NCI-H1436 treated with DMSO at 0.1 percent for 48 hours (cell line): ENCODE measurements at regions not wholly inside any gene's neighbourhood (a gene's known extent, or its start where the extent isn't known, plus 50 kb on each side); places are given as distances from the start of the nearest gene placed in this dataset.
A peak's percentile ranks its signal among the peaks of the same experiment; 100 is the strongest.

ENCODE experiments used
- DNase-seq: peaks from one replicate; lab custom pipeline; 2025; lab: John Stamatoyannopoulos, UW

DNA sequence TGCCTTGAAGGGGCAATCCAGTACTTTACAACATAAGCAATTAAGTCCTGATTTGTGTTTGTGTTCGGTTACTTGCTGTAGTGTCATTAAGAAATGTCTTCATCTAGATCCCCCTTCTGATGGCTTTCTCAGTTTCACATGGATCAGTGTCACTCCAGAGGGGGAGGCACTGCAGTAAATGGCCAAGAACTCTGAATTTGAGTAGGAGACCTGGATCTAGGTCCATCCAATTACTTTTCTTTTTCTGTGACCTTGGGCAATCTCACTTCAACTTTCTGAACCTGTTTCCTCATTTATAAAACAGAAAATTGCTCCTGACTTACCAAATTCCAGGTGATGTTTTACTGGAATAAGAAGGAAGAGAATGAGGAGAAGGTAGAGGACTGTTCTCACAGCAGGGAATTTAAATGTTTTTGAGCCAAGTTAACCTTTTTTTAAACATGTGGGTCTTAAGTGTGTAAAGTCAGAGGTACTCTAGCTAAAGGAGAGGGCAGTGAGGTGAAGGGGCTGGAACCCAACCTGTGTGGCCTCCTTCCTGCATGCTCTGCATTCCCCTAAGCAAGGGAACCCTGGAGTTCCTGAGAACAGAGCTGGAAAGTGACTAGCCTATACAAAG, 285.5 kb downstream of the HACE1 start:
- no peak for DNase-seq

DNA sequence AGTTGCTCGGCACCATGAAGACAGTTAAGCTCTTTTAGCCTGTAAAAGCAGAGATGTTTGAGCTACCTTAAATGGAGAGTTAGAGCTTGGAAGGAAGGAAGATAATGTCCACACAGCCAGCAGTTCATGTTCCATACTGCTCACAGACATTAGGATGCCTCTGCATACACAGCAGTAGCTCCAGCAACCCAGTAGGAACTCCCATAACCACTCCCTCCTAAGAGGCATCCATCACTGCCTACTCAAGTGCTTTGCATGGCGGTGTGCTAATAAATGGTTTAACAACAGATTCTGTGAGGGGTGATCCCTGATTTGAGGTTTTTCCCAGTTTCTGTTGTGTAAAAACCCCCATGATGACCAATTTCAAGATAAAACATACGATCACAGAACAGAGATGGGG, 286.4 kb downstream of the HACE1 start:
- no peak for DNase-seq

DNA sequence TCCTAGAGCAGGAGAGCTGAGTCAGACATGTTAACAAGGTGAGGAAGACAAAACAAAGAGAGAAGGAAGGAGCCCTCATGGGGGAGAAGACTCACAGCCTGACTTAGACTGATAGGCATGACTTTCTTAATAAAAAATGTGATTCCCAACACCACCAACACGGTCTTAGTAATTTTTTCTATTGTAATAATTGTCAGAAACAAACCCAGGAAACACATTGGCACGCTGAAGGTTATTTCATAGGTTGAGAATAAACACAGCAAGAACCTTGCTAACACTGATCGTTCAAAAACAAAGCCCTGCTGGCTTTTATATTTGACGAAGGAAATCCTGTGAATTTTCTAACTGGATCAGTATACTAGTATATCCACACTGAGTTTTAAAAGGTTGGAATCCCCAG, 286.8 kb downstream of the HACE1 start:
- DNase-seq, result no peak

DNA sequence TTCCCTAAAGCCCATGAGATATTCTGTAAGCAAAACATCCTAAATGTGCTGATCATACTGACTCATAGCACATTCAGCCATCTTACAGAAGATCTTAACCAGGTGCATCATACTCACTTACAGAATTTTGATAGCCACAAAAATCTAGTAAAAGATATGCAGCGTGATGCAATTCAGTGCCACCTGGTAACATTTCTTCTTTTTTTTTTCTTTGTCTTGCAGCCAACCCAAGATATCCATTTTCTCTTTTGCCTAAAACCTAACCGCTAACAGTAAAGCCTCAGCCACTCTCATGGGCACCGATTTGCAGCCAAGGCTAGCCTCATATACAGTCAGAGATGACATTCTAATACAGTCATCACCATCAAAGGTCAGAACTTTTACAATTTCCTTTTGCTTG, 293.3 kb downstream of the HACE1 start:
- no peak for DNase-seq

DNA sequence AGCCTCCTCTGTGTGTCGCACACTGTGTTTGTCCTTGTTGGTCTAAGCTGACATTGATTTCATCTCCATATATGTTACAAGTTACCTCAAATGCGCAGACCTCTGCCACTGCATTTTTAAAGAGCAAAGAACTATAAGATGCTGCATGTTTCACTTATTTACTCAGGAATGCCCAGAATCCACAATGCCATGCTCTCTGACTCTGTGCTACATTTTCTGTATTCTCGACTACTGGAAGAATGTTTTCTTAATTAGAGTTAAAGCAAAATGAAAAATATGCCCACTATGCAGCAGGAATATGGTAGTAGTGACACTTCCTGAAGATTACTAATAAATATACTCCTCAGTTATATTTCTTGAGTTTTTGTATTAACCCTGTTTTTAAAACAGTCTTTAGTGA, 296.4 kb downstream of the HACE1 start:
- no peak for DNase-seq

DNA sequence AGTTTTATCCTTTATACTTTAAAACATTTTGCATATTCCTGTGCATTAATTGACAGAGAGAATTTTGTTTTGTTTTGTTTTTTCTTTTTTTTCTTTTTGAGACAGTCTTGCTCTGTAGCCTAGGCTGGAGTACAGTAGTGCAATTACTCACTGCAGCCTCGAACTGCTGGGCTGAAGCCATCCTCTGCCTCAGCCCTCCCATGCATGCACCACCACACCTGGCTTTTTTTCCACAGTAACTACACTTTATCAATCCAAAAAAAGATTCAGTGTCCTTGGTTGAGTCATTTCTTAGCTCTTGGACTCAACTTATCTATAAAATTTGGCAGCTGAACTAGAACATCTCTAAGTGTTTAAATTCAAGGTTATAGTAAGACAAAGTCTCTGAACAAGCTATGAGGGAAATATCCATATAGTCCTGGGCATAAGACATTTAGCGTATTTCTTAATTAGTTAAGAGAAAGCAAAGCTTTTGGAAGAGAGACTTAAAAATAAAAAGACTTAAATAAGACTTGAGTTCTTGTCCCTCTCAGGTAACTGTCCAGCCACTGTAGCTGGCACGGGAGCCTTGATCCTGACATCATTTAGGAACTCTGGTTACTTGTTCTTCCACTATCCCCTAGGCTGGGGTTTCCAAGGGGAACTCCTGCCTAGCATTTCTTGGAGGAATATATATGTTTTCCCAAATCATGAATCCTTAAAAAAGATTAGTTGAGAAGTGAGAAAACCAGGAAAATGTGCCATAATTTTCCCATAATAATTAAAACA, 300.1 kb downstream of the HACE1 start:
- no peak for DNase-seq

DNA sequence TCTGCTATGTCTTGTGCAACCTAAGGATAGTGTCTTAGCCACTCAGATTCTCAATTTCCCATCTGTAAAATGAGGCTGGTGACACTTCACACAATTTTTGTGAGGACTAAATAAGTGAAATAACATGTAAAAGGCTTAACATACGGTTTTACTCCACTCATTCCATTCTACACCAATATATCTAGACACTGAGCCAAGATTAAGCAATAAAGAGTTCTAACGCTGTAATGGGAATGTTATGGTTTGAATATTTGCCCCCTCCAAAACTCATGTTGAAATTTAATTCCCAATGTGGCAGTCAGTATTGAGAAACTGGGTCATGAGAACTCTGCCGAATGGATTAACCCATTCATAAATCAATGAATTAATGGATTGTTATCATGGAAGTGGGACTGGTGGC, 301.0 kb downstream of the HACE1 start:
- no peak for DNase-seq

DNA sequence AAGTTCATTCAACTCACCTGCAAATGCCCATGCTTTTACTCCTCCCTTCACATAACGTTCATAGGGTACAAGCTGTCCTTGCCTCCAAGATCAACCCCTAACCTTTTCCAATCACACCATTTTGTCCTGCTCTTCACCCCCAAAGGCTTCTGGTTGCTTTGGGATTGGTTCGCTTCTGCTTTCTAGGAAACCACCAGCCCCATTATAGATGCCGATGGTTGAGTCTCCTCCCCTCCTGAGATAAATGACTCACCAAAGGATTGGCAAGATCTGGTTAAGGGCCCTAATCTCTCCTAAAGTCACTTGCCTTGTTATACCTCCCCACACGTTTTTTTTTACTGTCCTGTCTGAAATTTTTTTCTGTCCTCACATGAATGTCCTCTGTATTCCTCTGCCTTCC, 311.4 kb downstream of the HACE1 start:
- DNase-seq, result no peak

DNA sequence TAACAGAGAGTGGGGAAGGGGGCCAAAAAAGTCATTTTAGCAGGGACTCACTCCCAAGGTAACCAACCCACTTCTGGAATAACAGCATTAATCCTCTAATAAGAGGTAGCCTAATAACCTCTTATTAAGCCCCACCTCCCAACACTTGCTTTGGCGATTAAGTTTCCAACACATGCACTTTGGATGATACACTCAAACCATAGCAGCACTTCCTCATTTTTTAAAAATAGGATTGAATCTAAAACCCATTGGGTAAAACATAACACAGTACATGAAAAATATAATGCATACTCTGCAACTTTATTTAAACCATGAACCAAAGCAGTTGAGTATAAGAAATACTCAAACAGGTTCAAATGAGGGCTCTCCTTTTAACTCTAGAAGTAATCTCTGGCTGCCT, 318.3 kb downstream of the HACE1 start:
- DNase-seq, result no peak

DNA sequence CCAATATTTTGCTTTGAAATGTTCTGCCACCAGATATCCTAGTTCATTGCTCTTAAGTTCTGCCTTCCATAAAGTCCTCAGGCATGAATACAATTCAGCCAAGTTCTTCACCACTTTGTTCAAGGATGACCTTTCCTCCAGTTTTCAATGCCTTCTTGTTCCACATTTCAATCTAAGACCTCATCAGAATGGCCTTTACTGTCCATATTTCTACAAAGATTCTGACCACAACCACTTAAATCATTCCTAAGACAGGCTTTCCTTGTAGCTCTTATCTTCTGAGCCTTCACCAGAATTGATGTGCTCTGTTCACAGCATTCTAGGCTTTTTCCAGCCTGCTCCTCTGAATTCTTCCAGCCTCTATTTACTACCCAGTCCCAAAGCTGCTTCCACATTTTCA, 319.0 kb downstream of the HACE1 start:
- DNase-seq, result no peak

DNA sequence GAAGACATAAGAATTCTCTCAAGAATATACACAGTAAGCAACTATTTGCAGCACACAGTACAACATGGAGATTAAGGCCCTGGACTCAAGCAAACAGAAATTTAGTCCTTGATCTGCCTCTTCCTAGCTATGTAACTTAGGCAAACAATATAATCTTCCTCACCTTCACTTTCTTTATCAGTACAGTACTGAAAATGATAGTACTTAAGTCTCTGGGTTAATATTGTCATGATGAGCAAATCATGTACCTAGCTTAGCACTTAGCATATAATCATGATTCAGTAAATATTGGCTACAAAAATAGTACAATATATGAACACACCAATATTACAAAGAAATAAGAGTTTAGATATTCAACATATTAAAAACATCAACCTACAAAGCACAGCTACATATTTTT, 320.5 kb downstream of the HACE1 start:
- no peak for DNase-seq

DNA sequence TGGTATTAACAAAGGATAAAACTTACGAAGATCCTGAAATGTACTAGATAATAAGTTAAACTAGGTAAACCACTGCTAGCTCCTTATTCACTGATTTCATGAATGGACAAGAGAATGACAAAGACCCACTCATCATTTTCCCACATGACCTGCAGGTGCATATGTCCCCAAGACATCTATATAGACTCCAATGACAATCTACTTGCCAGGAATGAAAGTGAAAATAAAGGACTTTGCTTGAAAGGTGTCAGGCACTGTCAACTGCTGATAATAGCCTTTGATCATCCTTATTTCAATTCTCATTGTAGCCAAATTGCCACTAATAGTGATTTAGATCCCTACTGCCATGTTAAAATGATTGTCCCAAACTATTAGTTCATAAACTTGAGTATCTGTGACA, 321.8 kb downstream of the HACE1 start:
- no peak for DNase-seq

DNA sequence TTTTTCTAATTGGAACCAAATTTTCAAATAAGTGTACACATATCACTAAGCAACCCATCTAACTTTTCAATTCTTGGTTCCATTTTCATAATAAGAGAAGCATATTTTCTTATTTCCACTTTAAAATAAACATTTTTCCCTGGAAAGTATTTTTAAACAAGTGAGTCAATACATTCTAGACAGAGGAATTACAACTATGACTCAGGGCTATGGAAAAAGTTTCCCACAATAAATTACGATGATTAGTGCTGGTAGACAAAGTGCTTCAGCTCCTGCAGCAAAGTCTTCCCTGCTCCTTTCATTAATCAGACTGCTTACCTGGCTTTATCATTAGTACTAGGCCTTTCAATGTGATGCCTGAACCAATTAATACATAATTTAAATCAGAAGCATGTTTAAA, 322.5 kb downstream of the HACE1 start:
- no peak for DNase-seq

DNA sequence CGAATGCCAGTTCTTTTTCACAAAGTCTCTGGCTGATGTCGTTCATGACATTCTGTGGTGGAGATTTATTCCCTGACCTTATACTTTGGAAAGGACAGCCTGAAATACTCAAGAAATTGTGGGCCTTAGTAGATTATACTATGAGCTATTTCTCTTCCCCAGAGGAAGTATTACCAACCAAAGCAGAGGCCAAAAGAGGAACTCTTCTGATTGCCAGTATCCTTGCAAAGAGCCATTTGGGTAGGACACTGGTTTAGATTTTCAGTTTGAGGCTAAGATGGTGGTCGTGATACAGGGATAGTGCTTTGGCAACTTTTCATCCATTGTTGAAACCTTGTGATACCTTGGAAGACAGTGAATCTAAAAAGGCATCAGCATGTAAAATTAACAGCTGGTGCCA, 327.3 kb downstream of the HACE1 start:
- no peak for DNase-seq

DNA sequence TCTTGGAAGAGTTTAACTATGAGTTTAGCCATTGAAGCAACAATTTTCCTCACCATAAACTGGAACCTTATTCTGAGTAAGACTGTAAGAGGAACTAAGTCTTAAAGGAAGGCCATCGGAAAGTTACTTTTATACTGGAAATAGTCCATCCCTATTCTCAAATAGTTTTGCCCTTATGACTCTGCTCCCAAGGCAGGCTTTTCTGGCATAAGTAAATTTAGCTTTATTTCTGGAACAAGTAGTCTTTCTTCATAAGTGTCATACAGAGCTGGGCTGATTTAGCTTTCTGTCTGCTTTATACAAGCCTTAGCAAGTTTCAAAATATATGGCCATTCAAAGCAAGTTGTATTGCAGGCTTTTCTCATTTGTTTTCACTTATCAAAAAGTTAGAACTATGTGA, 328.1 kb downstream of the HACE1 start:
- DNase-seq, result no peak

DNA sequence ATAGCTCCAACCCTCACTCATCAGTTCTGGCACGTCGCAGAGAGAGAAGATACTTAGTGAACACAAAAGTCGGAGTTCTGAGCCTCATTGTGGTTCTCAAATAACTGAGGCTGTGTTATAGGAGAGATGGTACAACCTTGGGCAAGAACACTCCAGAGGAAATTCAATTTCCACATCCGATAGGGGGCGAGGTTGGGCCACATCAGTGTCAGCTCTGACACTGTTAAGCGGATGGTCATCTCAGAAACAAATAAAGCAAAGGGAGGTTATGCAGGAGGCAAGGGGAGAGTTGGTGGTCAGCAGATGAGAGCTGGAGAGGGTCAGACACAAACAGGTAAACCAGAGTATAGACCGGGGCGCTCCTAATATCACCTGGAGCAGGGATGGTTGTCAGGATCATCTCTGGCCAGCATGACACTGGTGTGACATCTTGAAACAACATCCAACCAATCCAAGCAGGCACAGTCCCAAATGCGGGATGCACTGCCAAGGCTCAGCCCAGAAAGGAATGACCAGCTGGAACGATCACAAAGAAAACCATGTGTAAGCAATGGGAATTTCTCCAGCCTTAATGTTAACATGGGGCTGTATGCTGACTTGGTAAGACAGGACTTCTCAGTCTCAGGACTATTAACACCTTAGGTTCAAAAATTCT, 331.8 kb downstream of the HACE1 start:
- no peak for DNase-seq

DNA sequence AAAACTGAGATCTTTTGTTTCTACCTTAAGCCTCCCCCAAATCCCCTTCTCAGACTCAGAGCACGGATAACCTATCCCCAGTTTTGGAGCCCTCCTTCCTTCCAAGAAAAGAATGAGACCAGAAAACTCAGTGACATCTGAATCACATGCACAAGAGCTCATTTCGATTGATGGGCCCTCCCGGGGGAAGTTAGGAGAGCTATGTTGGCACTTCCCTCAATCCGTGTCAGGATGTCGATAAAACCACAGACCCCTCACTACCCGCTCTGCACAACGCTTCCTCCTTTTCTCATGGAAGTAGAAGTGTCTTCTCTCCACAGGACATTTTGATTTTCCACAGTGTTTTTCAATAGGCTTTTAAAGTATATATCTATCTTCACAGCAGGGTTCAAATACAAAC, 332.4 kb downstream of the HACE1 start:
- DNase-seq, result no peak

DNA sequence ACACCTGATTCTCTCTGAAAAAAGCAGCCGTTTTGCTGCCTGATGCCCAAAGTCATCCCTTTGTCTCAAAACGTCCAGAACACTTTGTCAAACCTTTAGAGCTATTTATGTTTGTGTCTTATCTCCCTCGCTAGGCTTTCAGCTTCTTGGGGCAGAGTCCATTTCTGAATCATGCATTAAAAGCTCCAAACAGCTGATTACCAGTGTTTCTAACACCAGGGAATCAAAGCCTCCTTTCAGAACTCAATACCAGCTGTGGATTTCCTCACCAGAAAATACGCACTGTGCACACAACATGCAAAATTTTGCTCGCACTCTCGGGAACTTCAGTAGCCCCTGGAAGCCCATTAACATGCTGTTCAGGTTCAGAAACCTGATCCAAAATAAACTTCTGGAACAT, 333.3 kb downstream of the HACE1 start:
- DNase-seq, result no peak

DNA sequence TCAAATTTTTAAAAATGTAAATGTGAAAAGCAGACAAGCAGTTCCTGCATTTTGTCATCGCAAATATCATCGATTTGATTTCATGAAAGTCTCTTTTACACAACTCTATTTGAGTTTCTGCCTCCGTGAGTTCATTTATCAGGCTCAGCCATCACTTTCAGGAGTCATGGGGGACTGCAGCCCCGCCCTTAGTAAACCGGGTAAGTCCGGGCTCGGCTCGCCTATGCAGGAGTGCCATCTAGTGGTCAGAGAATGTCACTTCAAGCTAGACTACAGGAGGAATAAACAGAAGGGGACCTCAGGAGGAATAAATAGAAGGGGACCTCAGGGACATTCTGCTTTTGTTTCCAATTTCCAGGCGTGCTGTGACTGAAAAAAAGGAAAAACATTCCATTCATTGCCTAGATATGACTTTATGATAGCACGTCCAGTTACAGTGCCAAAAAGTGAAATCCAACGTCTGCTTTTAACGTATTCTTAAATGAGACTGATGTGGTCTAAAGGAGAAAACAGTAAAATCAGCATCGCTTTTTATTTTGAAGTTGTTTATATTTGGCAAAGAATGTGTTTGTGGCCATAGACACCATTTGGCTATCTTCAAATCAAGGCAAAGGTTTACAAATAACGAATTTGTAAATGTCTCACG, 333.9 kb downstream of the HACE1 start:
- peak; percentile 8 for DNase-seq

DNA sequence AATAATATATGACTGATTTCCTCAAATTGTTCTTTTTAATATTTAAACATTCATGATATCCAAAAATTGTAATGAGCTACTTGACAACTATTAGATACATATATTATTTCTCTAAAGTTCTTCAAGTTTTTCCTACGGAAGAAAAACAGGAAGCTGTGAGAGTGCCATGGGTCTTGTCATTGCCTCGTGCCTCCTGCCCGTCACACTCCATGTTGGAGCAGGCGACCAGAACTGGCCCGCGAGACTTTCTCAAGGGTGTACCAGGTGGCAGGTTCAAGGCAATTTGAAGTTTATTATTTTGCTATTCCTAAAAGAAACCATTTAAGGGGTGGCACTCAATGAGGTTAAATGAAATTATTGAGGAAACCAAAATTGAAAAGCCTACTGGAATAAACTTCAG, 337.2 kb downstream of the HACE1 start:
- DNase-seq, result no peak

DNA sequence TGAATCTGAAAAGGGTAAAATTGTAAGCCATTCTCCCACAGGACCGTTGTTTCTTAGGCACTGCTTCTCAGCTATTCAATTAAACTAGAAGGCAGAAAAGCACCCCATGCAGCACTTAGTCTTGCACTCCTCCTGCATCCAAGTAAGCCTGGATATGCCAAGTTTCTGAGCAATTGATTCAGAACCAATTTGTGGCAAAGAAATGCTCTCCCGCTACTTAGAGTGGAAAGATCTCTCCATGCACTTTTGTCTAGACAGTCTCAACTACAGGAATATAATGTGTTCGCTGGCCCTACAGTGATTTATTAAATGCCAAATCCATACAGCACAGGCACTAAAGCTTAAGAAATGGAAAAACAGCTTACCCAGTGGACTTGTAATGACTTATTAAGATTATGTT, 338.5 kb downstream of the HACE1 start:
- no peak for DNase-seq

DNA sequence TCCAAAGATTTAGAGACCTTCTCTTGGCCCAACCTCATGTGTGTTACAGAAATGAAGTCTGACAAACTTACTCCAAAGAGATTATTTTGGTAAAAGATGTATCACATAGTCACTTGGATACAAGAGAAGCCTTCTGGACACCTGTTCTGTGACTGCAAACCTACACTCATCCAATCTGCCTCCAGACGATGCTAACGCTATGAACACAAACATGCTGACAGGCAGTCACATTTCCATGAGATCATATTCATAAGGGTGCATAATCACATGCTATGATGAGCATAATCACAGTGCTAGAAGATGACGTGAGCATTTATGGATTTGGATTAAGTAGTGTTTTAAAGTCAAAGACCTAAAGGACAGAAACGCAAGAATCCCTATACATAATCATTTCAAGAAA, 340.2 kb downstream of the HACE1 start:
- DNase-seq, result no peak

DNA sequence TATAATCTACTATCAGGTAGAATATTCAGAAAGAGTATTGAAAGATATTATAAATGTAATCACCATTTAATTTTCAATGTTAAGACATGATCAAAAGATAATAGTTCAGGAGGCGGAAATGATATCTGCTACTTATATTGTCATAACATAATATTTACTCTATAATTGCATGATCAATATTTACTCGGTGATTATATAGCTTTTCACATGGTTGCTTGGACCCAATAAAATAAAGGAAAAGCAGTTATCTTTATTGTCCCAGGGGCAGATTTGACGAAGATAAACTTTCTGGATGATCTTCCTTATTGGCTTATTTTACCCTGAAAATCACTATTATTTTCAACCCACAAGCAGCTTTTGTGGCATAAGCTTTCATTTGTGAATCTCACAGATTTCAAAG, 350.4 kb downstream of the HACE1 start:
- no peak for DNase-seq
